Neural cell (in vitro differentiated cells): ENCODE measurements at regions not wholly inside any gene's neighbourhood (a gene's known extent, or its start where the extent isn't known, plus 50 kb on each side); places are given as distances from the start of the nearest gene placed in this dataset.

Experiments used
- H2AFZ ChIP-seq: fragments of 200-600, 300-800 bp; sonication (generic), shearing (Covaris generic); 2 replicates; pipeline ENCODE4 v1.6.0; 2014; ENCODE audit warnings: low read depth, mild to moderate bottlenecking, antibody characterized with exemption, low read length, moderate library complexity
- H3F3A ChIP-seq: fragments of 200-600 bp; shearing (Covaris generic); 2 replicates; pipeline ENCODE4 v1.6.1; 2016; ENCODE audit warnings: mild to moderate bottlenecking, moderate library complexity, mixed read lengths, antibody characterized with exemption, low read length; ENCODE audit not compliant: insufficient read depth, poor library complexity, severe bottlenecking
- H3K27ac ChIP-seq: fragments of 200-600, 300-800 bp; sonication (generic), shearing (Covaris generic); 2 replicates; pipeline ENCODE4 v1.5.1; 2014; ENCODE audit warnings: mild to moderate bottlenecking, low read length, moderate library complexity
- H3K27me3 ChIP-seq: fragments of 300-800, 200-600 bp; sonication (generic), shearing (Covaris generic); 2 replicates; pipeline ENCODE4 v1.6.0; 2014; ENCODE audit warnings: mild to moderate bottlenecking, low read depth, low read length, moderate library complexity; ENCODE audit not compliant: insufficient read depth
- H3K36me3 ChIP-seq: fragments of 300-800, 200-600 bp; sonication (generic), shearing (Covaris generic); 2 replicates; pipeline ENCODE4 v1.5.1; 2014; ENCODE audit warnings: mild to moderate bottlenecking, antibody characterized with exemption, low read length, moderate library complexity; ENCODE audit not compliant: insufficient read depth
- H3K4me2 ChIP-seq: fragments of 300-800, 200-600 bp; sonication (generic), shearing (Covaris generic); 2 replicates; pipeline ENCODE4 v1.6.0; 2014; ENCODE audit warnings: mild to moderate bottlenecking, low read length
- H3K4me3 ChIP-seq: fragments of 300-800, 200-600 bp; sonication (generic), shearing (Covaris generic); 2 replicates; pipeline ENCODE4 v1.5.1; 2014; ENCODE audit warnings: mild to moderate bottlenecking, low read length, moderate library complexity
- H3K79me2 ChIP-seq: fragments of 200-600 bp; shearing (Covaris generic); replicated peaks from 2 replicates; pipeline ENCODE4 v1.6.0; 2014; ENCODE audit warnings: mild to moderate bottlenecking, low read length, moderate library complexity; ENCODE audit not compliant: insufficient read depth
- H3K9ac ChIP-seq: fragments of 300-800, 200-600 bp; sonication (generic), shearing (Covaris generic); 2 replicates; pipeline ENCODE4 v1.6.1; 2016; ENCODE audit warnings: mild to moderate bottlenecking, low read length, mixed read lengths
- H3K9me2 ChIP-seq: fragments of 200-600 bp; shearing (Covaris generic); 2 replicates; pipeline ENCODE4 v1.6.1; 2016; ENCODE audit warnings: mild to moderate bottlenecking, low read length, mixed read lengths; ENCODE audit not compliant: insufficient read depth
- H3K9me3 ChIP-seq: fragments of 200-600, 300-800 bp; sonication (generic), shearing (Covaris generic); 2 replicates; pipeline ENCODE4 v1.6.1; 2016; ENCODE audit warnings: mild to moderate bottlenecking, mixed run types, low read length, moderate library complexity, mixed read lengths
- H4K20me1 ChIP-seq: fragments of 200-600 bp; shearing (Covaris generic); 2 replicates; pipeline ENCODE4 v1.6.1; 2016; ENCODE audit warnings: mild to moderate bottlenecking, mixed run types; ENCODE audit not compliant: insufficient read depth
- CTCF ChIP-seq: fragments of 450-650 bp; IDR thresholded peaks from 2 replicates; pipeline ENCODE4 v1.5.1; 2014; ENCODE audit warnings: antibody characterized with exemption, mild to moderate bottlenecking, moderate library complexity; ENCODE audit not compliant: poor library complexity, severe bottlenecking
- EP300 ChIP-seq: fragments of 450-650 bp; conservative IDR thresholded peaks from 2 replicates; pipeline ENCODE4 v1.6.1; 2014; ENCODE audit warnings: antibody characterized with exemption, mild to moderate bottlenecking, moderate library complexity; ENCODE audit not compliant: poor library complexity, severe bottlenecking
- EZH2 ChIP-seq: fragments of 200-600, 300-800 bp; shearing (Covaris generic), sonication (generic); IDR thresholded peaks from 2 replicates; pipeline ENCODE4 v1.6.1; 2014; ENCODE audit warnings: antibody characterized with exemption, low read length, borderline replicate concordance, mild to moderate bottlenecking; ENCODE audit not compliant: insufficient read depth, poor library complexity, severe bottlenecking
- MXI1 ChIP-seq: fragments of 450-650 bp; conservative IDR thresholded peaks from 2 replicates; pipeline ENCODE4 v1.6.1; 2014; ENCODE audit warnings: antibody characterized with exemption, mild to moderate bottlenecking; ENCODE audit not compliant: poor library complexity, severe bottlenecking
- POLR2AphosphoS5 ChIP-seq: IDR thresholded peaks from 2 replicates; pipeline ENCODE4 v1.6.1; 2012
- RAD21 ChIP-seq: fragments of 450-650 bp; conservative IDR thresholded peaks from 2 replicates; pipeline ENCODE4 v1.6.1; 2014; ENCODE audit warnings: antibody characterized with exemption, mild to moderate bottlenecking, moderate library complexity
- REST ChIP-seq: IDR thresholded peaks from 2 replicates; pipeline ENCODE4 v1.6.1; 2012; ENCODE audit warnings: borderline replicate concordance
- SMC3 ChIP-seq: fragments of 450-650 bp; conservative IDR thresholded peaks from 2 replicates; pipeline ENCODE4 v1.6.1; 2014; ENCODE audit warnings: antibody characterized with exemption, mild to moderate bottlenecking, moderate library complexity; ENCODE audit not compliant: poor library complexity
- TAF1 ChIP-seq: IDR thresholded peaks from 2 replicates; pipeline ENCODE4 v1.6.1; 2012; ENCODE audit warnings: low read depth

DNA sequence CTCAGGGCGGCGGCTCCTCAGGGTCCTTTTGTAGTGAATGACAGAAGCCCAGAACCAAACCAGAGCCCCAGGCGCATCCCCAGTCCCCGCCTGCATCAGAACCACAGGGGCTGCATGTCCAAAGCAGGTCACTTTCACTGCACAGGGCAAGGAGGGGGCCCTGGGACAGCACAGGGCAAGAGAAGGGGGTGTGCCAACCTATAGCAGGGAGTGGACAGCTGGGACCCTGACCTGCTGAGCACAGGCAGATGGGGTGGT lies 501.4 kb downstream of the PREX1 start:
- Histone ChIP-seq H3F3A (no peaks in the 10 kb centered on the region), H3K36me3 (no peaks in the 10 kb centered on the region), H3K9me2 (no peaks in the 10 kb centered on the region), H3K27me3 (no peaks in the 10 kb centered on the region), H3K4me2 (no peak overlapping the region), H3K9ac (no peak overlapping the region), H3K79me2 (no peaks in the 10 kb centered on the region), H3K9me3 (no peaks in the 10 kb centered on the region), H2AFZ (no peak overlapping the region), H3K27ac (no peak overlapping the region), H4K20me1 (no peaks in the 10 kb centered on the region), H3K4me3 (no peak overlapping the region)
- TF ChIP-seq REST (no peak), CTCF (no peak), POLR2AphosphoS5 (no peak), TAF1 (no peak), RAD21 (no peak), EZH2 (no peak), SMC3 (no peak), MXI1 (no peak), EP300 (no peak)

DNA sequence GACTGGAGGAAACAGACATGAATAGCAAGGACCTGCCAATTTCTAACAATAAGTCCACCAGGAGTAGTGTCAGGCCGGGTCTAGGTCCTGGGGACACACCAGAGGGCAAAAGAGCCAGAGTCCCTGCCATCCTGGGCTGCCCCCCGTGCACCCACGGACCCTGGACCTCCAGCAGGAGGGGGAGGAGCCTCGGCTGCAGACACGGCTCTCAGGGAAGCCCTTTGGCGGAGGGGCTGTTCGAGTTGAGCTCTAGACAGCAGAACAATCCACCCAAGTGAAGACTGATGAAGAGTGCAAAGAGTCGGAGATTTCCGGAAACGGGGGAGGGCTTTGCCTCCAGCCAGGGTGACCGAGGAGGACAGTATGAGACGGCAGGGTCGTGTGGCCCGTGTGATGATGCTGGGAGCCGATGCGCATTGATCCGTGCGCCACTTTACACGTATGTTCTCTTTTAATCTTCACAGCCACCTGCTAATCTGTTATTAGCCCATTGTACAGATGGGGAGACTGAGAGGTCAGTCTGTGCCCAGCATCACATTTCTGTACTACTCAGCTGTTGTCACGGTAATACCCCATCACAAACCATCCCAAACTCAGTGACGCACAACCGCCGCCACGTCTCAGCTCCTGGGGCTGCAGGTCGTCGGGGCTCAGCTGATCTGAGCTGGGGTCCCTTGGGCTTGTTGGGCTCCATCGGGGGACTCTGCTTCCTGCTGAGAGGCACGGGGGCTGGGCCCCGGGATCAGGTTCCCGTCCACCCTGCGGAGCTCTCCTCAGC lies 502.0 kb downstream of the PREX1 start:
- Histone ChIP-seq H3K4me3 (no peak overlapping the region), H3F3A (no peaks in the 10 kb centered on the region), H3K36me3 (no peaks in the 10 kb centered on the region), H3K79me2 (no peaks in the 10 kb centered on the region), H3K4me2 (no peak overlapping the region), H3K27me3 (no peaks in the 10 kb centered on the region), H3K27ac (no peak overlapping the region), H3K9me3 (no peaks in the 10 kb centered on the region), H3K9ac (no peak overlapping the region), H2AFZ (no peak overlapping the region), H4K20me1 (no peaks in the 10 kb centered on the region), H3K9me2 (no peaks in the 10 kb centered on the region)
- TF ChIP-seq CTCF (no peak), REST (no peak), MXI1 (no peak), TAF1 (no peak), EP300 (no peak), EZH2 (no peak), SMC3 (no peak), RAD21 (no peak), POLR2AphosphoS5 (no peak)
